NCI-H510A treated with DMSO at 0.1 percent for 48 hours (cell line): ENCODE measurements at regions not wholly inside any gene's neighbourhood (a gene's known extent, or its start where the extent isn't known, plus 50 kb on each side); places are given as distances from the start of the nearest gene placed in this dataset.

Experiments
- DNase-seq: peaks from one replicate; lab custom pipeline; 2025; lab: John Stamatoyannopoulos, UW

DNA sequence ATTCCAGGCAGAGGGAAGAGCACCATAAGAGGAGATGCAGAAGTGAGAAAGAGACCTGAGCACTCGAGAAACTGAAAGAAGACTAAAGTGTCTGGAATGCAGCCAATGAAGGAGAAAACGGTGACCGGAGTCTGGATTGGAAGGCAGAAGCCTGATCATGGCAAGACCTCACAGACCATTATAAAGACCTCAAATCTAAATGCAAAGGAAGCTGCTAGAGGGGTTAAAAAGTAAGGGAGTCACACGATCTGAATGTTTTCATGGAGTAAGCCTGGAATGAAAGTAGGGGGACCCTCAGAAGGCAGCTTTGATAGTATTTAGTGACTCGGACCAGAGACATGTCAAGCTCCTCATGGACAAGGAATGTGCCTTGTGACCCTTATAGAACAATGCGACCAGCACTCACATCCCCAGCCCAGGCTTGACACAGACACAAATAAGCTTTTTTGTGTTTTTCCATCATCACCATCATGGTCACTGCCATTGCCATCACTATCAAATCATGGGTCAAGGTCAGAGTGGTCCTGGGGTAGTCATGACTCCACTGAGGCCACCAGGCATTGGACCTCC lies 183.6 kb downstream of the SEC16B start:
- no peak for DNase-seq

DNA sequence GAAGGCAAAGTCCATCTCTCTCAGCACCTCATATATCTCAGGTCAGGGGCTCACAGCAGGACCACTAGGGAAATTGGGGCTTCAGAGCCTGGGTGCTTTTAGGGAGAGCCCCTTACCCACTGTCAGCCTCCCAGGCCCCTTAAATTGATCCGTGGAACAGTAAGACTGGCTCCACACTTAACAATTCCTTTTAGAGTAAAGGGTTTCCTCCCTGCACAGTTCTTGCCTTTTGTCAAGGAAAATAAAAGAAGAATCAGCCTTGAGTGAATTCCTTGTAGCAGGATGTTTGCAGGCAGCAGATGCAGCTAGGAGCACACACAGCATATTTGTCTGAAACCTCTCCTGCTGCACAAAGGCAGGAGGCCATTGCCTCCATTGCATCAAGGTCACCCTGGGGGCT lies 184.9 kb downstream of the SEC16B start:
- DNase-seq: no peak

DNA sequence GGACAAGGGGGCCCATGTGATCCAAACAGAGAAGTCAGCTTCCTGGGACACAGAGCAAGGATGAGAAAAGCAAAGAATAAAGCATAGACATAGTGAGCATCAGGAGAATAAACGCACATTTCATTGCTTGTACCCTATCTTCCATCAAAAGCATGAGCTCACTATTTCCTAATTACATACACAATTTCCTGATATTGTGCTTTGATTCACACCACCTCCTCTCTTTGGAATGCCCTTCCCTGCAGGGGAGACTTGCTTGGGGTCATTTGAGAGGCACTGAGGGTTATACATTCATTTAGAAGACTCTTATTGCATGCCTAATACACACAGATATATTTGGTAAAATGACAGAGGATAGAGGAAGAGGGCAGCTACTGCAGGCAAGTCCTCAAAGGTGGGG lies 185.4 kb downstream of the SEC16B start:
- no peak for DNase-seq

DNA sequence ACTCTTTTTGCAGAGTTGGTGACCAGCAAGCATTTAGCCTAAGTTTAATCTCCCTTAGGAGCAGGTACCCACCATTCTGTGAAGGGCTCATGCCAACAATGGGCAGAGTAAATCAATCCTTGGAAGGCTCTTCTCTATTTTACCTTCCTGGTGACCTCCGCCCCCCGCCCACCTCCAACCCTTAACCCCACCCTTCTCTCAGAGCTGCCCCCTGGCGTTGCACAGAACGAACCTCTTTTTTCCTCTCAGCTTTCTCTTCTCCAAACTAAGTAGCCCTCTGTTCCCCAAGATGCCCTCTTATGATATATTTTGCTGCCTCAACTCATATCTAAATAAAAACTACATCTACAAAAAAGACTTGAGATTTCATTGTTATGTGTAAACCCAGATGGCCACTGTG lies 186.8 kb downstream of the SEC16B start:
- no peak for DNase-seq

DNA sequence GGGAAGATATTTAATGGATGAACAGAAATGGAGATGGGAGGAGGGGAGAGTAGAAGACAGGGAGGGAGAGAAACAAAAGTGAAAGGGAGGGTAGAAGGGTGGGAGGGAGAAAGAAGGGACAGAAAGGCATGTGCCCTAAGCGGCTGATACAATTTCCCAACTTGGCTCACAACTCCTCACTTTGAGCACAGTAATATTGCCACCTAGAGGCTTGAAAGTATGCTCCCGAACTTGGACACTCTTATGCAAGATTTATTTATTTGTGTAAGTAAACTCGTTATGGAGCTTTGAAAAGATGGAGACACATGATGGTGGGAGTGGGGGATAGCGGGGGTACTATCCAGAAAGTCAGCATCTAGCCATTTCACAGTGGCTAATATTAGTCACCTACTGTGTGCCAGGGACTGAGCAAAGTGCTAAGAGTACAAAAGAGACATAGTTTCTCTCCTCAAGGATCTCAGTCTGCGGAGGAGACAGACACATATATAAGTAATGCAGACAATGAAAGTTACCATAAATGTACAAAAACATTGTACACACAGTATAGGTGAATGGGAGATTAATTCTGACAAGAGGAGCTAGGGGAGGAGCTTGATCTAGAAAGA lies 189.7 kb downstream of the SEC16B start:
- peak; percentile 76 for DNase-seq

DNA sequence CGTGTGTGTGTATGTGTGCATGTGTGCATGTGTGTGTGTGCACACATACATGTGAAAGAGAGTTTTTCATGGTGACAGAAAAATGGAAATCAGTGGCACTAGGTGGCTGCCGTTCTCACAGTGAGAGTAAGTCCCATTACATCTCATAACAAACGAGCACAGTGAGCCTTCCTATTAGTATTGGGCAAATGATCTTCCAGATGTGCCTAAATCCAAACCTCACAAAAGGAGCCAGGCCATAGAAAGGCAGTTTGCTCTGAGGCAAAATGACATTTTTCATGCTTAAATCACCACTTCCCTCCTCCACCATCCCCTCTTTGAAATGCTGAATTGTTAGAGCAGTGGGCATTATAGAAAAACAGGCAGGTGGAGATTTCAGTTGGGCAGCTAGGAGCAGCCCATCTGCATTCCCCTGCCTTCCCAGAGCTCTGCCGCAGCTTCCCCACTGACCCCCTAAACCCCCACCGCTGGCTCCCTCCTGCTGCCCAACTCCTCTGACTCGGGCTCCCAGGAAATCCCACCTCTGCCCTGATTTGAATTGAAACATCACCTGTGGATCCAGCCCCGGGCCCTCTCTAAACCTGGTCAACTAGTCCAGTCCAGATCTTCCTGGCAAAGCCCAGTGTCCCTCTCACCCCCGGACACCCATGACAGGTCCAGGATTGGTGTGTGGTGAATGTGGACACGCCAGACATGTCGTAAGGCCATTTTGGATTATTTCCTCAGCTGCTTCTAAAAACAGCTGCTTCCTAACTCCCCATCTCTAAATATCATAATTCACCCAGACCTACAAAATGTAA lies 190.5 kb downstream of the SEC16B start:
- DNase-seq: no peak

DNA sequence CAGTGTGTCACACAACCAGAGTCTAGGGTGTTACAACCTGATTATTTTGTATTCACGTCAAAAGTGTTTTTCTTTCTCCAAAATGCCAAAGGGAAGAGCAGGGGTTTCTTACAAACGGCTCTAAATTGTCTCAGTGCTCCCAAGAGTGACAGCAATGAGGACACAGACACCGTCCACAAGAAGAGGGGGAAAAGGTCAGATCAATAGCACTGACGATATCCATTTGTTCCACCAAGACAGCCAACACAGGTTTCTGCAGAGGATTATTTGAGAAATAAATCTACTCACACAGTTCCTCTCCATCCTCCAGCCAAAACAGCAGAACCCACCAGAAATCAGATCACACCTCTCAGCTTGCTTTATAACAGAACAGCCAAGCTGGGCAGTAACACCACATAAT lies 193.9 kb downstream of the SEC16B start:
- no peak for DNase-seq

DNA sequence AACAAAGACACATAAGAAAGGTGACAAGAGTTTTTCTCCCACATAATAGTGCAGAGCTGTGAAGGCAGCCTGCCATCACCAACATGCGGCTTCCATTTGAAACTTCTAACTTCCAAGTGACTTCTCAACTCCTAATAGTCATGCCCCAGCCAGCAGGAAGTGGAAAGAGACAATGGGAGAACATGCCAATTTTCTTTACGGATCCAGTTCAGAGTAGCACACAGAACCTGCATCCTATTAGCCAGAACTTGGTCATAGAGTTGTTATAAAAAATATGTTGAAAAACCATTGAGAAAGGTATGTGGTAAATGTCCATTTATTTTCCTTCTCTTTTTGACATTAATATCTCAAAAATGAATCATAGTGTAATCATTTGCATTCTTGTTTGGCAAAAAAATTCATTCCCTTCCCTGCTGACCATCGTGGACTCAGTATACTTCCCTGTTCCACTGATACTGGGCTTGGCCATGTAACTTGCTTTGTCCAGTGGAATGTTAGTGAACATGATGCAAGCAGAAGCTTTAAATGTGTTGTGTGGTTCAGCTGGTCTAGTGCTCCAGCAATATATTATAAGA lies 197.4 kb downstream of the SEC16B start:
- DNase-seq: no peak

DNA sequence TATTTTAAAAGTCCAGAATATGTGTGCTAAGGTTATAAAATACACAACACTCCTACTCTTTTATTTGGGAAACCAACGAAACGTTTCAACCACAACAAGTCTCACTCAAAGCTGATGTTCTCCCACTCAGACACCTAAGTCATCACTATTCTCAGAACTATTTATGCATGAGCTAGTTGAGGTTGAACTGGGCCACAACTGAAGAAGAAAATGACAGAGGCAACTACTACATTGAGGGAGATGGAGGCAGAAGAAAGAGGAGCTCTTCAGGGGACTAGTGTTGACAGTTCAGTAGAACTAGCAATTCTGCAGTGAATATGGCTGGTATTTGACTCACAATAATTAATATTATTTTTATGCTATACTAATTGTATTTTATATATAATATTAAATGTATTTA lies 198.2 kb downstream of the SEC16B start:
- no peak for DNase-seq

DNA sequence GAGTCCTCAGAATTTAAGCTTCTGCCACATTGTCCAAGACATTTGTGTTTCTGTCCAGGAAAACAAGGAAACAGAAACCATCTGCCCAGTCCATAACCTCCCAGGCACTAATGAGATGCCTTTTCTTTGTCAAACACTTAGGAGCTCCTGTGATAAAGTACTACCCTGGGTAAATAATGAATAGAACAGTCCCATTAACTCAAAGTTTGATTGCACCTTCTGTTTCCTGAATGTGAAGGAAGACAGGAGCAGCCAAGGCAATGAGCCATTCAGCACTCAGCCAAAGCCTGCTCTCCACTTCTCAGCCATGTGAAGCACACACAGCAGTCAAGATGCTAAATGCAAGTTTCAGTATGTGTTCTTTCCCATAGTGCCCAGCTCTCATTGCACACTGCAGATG lies 199.8 kb downstream of the SEC16B start:
- DNase-seq: peak; percentile 76

DNA sequence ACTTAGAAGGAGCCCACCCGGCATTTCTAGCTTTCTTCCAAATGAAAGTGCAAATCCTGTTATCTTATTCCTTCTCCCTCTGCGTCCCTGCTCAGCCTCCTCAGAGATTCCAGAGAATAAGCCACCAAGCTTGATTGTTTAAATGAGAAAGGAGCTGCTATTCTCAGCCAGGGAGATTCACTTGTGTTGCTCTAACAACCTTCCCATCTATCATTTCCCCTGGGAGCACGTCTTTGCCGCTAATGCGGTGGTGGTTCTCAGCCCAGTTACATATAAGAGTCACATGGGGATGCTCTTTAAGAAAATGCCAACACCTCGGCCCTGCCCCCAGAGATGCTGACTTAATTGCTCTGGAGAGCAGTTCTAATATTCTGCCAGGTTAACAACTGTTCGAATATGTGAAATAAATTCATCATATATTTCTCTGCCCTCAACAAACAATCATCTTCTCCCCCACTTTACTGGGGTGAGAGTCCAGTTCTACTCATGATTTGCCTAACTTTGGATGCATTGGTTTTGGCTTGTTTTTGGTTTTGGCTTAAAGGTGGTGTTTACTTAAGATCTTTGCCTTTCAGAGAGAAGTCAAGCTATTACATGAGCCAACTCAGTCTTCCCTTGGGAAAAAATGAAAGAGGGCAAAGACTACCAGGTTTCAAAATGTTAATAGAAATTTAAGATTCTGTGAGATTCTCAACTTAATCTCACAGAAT lies 213.9 kb downstream of the SEC16B start:
- no peak for DNase-seq

DNA sequence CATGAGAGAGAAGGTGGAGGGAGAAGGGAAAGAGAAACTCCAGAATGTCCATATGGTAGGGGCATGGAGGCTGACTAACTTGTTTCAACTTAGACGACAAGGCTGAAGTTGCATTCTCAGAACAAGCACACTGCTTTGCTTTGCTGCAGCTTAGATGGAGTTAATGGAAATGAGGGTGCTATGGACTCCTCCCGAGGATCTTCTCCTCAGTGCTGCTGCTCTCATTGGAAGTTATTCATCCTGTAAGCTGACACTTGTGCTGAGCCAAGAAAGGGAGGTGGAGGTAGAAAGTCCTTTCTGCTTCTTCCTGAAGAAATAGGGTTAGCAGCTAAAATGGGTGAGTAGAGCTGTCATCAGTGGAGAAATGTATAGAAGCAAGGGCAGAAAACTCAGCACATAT lies 215.3 kb downstream of the SEC16B start:
- DNase-seq: no peak

DNA sequence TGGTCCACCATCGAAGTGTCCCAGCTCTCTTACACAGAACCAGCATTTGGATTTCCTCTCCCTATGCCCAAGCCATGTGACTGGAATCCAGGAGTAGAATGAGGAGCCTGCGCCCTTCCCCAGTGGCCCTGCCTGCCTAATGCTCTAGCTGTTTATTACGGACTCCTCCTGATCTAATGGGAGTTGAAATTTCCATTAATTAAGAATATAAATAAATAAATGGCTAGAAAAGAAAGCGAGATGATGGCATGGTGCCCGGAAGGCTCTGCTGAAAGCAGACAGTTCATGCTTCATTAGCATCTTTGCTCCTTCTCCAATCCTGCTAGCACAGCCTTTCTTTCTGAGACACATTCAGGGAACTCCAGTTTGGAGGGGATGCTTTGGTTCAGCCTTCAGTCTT lies 216.2 kb downstream of the SEC16B start:
- no peak for DNase-seq

DNA sequence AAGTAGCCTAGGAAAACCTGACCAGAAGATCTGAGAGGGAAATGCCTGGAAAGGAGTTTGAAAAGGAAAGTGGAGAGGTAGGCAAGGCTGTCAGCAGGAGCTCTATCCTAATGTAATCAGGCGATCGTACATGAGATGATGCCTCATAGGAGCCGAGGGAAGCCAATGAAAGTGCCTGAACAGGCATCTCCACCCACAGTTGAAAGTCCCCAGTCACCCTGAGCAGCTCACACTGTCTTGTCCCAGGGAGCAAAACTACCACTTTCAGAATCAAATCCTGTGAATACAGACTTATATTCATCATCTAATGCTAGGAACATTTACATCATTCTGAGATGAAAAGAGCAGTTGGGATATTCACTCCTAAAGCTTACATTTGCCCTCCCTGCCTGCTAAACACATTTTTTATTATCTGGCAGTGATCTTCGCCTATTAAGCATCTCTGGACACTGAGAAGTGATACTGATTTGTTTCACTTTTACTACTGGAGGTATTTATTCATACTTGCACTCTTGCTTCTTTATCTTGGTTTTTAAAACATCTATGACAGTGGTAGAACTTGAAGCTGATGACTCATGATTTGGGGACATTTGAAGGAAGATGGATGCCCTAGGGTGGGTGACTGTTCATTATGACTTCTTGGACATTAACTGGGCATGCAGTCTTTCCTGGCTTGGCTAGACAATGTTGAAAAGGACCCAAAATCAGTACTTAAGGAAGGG lies 221.6 kb downstream of the SEC16B start:
- no peak for DNase-seq

DNA sequence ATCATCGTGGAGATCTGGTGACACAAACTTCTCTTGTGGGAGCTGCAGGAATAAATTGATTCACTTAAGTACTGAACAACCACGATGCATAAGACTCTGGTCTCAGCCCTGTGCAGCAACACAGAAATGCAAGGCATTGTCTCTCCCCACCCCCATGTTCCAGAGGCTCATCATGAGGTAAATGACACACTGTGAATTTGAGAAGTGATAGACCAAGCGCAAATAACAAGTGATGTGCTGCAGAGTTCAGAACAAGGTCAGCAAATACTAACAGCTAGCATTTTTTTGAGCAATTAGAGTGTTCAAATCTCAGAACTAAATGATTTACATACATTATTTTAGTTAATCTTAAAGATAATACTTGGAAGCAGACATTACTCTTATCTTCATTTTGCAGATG lies 223.7 kb downstream of the SEC16B start:
- DNase-seq: no peak

DNA sequence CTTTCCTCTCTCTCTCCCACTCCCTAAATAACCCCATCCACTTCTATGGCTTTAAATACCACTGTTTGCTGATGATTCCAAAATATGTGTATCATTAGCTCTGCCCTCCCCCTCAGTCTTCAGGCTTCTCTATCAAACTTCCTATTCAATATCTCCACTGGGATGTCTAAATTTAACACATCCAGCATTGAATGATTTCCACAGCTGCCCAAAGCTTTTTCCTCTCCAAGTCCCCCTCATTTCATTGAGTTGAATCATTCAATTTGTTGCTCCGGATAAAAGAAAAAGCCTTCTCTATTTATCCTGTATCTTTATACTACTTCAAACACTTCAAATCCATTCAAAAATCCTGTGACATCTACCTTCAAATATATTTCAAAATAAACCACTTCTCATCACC lies 225.0 kb downstream of the SEC16B start:
- DNase-seq: no peak

DNA sequence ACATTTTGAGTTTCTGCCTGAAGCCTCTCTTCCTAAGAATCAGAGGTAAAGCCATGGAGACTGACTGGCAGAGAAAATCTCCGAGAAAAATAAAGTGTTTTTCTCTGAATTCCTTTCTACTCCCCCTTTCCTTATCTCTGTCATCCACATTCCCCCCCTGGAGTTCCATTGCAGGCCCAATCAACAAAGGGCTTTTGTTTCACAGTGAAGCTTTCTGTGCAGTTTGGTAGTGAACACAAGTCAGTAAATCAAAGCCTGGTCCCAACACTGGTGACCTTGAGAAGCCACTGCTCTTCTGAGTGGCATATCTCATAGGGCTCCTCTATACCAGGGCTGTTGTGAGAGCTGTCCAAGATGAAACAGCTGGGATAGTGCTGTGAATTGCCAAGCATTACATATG lies 228.4 kb downstream of the SEC16B start:
- DNase-seq: no peak

DNA sequence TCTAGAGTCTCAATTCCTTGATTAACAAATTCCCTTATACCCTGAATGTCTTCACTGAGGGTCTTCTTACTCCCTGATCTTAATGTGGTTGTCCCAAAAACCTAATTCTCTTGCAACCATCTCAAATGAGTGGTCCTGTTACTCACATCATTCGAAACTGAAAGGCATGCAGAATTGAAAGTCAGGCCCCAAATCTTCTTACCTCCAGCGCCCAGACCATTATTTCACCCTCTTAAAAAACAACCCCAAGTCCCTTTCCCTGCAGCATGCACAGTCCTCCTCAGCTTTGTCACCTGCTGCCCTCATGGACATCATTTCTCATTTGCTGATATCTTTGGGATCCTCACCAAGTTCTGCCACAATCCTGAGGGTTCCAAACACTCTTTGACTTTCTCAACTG lies 230.1 kb downstream of the SEC16B start:
- no peak for DNase-seq

DNA sequence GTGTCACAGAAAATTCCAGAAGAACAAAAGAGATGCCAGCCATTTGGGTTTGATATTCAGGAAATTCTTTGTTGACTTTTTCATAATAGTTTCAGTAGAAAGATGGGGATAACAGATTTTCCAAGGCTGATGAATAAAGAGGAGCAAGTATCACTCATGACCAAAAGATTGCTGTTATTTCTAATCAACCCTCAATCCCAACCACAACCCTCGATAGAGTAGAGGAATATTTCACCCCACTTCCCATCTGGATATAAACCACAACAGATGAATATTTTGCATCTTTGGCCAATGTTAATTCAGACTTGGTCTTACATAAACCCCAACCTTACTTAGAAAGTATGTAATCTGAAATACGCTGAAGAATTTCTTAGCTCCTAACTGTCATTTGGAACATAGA lies 232.4 kb downstream of the SEC16B start:
- DNase-seq: no peak

DNA sequence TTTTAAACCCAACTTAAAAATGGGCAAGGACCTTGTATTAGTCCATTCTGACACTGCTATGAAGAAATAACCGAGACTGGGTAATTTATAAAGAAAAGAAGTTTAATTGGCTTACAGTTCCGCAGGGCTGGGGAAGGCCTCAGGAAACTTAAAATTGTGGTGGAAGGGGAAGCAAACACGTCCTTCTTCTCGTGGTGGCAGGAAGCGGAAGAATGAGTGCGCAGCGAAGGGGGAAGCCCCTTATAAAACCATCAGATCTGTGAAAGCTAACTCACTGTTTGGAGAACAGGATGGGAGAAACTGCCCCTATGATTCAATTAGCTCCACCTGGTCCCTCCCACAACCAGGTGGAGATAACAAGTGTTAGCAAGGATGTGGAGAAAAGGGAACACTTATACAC lies 237.7 kb downstream of the SEC16B start:
- DNase-seq: no peak

DNA sequence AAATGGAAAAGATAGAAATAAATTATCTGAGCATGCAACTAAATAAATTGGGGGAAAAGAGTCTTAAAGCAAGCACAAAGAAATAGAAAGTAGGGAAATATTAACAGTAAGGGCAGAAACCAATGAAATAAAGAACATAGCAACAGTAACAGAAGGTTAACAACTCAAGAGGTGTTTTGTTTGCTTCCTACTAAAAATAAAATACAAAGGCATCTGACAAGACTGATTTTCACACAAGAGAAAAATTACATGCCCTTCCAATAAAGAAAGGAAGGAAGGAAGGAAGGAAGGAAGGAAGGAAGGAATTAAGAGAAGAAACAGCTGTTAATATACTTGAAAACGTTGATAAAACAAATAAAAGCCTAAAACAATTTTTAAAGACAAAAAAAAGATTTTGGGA lies 240.2 kb downstream of the SEC16B start:
- DNase-seq: no peak

DNA sequence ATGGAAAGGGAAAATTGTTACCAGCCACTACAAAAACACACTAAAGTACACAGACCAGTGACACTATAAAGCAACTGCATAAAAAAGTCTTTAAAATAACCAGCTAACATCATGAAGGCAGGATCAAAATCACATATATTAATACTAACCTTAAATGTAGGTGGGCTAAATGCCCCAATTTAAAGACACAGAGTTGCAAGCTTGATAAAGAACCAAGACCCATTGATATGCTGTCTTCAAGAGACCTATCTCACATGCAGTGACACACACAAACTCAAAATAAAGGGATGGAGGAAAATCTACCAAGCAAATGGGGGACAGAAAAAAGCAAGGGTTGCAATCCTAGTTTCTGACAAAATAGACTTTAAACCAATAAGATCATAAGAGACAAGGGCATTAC lies 246.3 kb downstream of the SEC16B start:
- no peak for DNase-seq
